GM12873 (cell line): ENCODE measurements at regions not wholly inside any gene's neighbourhood (a gene's known extent, or its start where the extent isn't known, plus 50 kb on each side); places are given as distances from the start of the nearest gene placed in this dataset.

Source experiments
- TF ChIP-seq, protein P1 (sequence below): IDR thresholded peaks from 2 replicates; pipeline ENCODE4 v1.5.1; 2012; ENCODE audit warnings: low read depth, mild to moderate bottlenecking, moderate library complexity, low read length, control low read depth; ENCODE audit not compliant: insufficient read depth; ENCODE audit errors: missing control alignments

DNA sequence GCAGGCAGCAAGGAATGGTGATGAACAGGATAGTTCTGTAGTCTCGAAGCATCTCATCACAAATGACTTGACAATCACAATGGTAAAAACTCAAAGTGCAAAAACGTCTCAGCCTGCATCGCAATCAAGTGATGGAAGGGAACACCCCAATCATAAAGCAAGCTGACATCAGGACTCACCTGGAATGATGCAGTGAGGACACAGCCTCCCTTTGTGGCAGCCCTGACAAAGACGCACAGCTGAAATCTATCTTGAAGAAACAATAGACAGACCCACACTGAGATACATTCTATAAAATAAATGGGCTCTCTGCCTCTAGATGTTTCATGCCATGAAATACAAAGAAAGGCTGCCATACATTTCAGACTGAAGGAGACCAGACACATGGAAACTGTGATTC, 748.0 kb upstream of the IGFBP3 start:
- TF ChIP-seq, protein P1, sequence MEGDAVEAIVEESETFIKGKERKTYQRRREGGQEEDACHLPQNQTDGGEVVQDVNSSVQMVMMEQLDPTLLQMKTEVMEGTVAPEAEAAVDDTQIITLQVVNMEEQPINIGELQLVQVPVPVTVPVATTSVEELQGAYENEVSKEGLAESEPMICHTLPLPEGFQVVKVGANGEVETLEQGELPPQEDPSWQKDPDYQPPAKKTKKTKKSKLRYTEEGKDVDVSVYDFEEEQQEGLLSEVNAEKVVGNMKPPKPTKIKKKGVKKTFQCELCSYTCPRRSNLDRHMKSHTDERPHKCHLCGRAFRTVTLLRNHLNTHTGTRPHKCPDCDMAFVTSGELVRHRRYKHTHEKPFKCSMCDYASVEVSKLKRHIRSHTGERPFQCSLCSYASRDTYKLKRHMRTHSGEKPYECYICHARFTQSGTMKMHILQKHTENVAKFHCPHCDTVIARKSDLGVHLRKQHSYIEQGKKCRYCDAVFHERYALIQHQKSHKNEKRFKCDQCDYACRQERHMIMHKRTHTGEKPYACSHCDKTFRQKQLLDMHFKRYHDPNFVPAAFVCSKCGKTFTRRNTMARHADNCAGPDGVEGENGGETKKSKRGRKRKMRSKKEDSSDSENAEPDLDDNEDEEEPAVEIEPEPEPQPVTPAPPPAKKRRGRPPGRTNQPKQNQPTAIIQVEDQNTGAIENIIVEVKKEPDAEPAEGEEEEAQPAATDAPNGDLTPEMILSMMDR: no peak

DNA sequence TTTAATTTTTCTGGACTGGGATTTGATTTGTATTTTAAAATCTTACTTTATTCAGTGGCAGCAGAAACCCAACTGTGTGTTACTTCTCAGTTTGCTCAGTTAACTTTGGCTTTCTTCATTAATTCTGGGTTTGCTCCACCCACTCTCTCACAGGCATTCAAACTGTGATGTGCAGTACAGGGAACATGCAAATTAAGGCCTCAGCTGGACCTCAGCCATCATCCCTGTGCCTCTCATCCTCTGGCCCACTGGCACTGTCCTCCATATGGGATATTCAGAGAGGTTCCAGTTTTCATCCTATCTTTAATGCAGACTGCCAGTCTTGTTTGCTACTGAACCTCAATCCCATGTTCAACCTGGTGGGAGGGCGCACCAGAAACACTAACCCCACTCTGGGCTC, 743.4 kb upstream of the IGFBP3 start:
- TF ChIP-seq, protein P1: no peak

DNA sequence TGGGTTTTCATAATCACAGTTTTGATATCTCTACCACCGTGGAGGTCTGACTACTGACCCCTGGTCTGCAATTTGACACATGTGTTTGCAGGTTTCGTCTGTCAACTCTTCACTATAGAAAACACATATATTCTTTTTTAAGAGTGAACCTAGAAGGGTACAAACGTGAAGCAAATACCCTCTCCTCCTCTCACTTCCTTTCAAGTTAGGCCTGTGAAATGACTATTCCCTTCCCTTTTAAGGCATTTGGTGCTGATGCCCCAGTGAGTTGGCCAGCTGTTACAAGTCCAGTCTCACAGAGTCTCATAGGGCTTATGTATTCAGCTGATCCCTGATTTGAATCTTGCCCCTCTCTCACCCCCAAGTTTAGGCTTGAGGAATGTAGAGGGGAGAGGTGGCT, 742.0 kb upstream of the IGFBP3 start:
- TF ChIP-seq, protein P1: no peak

DNA sequence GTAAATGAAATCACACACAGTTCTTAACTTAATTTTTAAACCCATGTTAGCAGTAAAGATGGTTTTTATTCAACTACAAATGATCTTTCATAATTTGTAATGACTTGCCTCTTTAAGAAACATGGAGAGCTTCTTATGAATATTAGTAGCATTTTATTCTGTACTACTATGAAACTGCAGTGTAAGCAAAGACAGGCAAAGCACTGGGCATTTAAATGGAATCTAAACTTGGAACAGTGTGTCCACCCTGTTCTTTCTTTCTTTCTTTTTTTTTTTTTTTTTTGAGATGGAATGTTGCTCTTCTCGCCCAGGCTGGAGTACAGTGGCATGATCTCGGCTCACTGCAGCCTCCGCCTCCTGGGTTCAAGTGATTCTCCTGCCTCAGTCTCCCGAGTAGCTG, 740.4 kb upstream of the IGFBP3 start:
- TF ChIP-seq, protein P1: no peak

DNA sequence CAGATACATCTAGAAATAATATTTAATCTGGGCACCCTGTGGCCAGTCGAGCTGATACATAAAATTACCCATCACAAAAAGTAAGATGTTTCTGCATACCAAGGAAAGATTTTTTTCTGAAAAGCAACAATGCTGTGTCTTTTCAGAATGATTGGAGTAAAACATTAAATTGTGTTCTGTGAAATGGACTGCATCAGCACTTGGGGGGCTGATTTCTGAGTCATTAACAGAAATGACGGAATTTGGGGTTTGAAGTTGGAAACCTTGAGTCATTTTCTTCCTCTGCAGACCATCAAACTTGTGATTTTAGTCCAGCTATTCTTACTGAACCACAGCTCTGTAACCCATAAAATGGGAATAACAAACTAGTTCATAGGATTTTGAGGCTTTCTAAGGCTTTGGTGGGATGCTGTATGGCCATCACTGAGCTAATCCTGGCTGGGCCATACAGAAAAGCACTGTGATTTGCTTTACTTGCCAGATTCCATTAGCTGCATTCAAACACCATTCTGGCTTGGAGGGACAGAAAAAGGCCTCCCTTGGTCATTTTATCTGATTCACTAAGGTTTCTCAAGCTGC, 739.4 kb upstream of the IGFBP3 start:
- TF ChIP-seq, protein P1: no peak

DNA sequence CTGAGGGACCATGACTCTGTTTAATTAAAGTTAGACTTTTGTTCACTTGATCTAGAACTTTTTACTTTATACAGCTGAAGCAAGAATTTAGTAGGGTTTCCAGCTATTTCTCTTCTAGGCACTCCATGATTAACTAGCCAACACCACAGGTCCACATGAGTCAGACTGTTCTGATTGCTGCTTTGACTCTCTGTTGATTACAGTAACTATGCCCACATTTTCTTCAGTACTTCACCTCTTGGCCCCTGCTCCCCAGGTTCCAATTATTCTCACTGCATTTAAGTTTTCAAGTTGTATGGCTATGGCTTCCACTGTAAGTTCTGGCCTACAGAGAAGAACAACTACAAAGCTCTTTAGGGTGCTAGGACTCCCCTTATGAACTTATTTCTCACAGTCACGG, 737.2 kb upstream of the IGFBP3 start:
- TF ChIP-seq, protein P1: no peak

DNA sequence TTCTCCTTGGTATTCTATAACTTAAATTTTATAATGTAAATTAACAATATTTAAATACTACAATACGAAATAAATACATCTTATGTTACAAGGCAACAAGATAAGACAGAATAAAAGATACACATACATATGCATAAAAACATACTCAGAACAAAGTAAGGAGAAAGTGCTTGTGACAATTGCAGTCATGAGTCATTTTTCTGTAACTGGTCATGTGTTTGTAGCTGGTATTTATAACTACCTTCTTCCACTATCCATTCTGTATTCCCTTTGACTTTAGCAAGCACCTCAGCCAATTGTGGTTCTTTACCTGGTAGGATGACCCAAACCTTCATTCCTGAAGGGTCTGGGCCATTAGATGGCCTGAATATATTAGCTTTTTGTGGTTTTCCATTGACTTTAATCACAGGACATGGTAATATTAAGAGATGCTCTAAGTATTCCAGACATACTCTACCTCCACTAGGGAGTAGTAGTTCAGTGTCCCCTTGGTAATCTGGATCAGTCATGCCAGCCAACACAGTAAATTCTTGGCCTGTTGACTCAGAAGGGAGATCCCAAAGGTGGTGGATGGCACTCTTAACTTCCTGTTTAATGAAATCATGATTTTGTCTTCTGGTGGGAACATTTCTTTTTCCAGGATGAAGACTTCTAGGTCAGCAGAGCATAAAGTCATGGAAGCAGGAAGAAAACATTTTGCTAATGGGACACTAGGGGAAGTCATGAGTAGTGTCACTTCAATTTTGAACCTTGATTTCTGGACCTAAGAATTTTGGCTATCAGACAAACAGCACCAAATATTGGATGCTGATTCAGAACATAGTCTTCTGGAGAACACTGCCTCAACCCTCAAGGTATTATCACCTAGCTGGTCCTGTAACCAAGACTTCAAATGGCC, 733.7 kb upstream of the IGFBP3 start:
- TF ChIP-seq, protein P1: no peak
